ENCODE measurements at regions not wholly inside any gene's neighbourhood (a gene's known extent, or its start where the extent isn't known, plus 50 kb on each side); places are given as distances from the start of the nearest gene placed in this dataset.

DNA sequence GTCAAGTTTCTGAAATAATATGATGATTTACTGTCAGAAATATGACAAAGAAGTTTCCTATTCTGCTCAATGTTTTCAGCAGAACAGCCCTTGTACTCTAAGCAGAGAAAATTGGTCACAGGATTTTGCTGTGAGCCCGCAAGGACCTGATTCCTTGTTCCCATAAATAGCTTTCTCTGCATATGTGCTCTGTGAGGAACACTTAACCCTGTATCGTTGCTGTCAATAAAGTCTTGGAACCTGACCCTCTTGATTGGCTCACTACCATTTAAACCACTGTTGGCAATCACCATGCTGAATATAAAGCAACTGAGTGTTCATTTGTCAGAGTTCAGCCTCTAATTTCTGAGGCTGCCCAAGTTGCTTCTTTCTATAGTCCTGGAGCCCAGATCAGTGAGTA lies 158.2 kb upstream of the NOCT start:
- no peak for DNase-seq

DNA sequence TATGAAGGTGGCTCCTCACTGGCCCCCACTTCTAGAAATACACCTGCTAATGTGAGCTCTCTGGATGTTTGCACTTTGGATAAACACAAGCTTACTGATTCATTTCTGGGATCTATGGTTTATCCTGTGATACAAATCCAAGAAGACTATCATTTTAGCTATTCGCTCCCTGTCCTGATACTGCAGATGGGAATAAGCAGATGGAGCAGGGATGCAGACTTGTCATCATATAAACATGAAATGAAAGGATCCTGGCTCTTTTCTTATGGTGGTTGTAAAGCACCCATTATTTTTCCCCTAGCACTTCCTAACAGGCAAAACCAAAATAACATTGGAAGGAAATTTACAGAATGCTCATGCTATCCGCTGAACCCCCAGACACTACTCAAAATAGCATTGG lies 162.9 kb upstream of the NOCT start:
- no peak for DNase-seq

DNA sequence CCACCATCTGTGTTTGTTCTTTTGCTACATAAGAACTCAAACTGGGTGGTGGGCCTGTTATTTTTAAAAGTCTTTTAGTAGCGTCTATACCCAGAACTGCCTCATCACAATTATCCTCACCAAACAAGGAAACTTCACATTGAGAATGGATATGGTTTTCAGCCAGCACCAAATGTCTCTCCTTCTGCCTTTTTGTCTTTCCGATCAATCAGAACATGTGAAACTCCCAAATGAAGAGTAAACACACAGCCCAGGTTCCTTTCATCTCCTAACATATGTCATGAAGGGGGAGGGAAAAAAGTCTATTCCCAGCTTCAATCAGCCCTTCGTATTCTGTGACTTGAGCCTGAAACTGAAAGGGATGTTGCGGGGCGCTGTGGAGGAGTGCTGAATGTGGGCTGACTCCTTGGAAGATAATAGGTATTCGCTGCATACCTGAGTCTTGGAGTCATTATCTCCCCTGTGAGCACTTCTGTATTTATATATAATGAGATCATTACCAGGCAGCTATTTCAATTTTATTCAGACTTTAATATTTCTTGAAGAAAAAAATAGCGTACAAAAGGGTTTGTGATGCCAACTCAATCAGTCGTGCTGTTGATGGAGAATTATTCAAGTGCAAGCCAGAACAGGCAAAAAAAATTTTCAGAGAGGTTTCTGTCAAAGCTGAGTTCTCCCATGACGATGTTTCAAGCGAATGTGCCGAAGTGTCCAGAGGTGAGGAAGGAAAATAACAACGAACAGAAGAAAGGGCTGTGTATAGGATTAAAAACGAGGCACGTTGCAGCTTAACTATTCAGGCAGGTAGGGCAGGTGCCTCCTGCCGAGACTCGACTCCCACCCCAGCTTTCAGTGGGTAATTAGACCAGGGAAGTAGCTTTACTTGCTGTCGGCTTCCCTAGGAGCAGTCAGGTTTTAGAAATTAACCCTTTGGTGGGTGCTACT lies 163.9 kb upstream of the NOCT start:
- DNase-seq: no peak

DNA sequence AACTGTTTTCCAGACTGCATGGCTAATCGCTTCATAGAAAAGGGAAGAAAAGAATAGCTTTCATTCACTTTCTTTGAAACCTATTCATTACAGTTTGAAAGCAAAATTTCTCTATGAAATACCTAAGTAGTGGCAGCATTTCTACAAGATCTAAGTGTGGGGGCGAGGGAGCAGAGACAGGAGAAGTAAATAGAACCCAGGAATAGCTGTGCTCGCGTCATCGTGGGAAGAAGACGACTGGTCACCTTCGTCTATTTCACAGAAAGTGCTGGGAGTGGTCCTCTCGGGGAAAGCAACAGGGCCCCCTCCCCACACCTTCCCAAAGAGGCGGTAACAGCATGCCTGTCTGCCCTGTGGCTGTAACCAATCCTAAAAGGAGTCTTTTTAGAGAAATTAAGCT lies 169.9 kb upstream of the NOCT start:
- DNase-seq: no peak

DNA sequence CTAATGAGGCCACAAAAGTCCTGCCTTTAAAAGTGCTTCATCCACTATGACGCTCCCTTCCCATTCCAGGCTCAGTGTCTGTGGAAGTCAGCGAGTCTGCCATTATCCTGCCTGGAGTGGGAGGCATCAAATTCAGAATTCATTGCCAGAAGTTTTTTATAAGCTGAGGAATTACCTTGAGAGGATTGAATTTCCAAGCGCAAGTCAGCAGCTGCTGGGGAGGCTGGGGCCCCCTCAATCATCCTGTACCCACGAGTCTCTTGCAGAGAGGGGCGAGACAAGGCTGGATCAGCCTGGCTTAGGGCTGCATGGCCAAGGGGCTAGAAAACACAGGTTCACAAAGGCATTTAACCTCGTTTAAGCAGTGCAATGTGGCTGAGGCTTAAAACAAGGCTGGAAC lies 170.5 kb upstream of the NOCT start:
- DNase-seq: no peak

DNA sequence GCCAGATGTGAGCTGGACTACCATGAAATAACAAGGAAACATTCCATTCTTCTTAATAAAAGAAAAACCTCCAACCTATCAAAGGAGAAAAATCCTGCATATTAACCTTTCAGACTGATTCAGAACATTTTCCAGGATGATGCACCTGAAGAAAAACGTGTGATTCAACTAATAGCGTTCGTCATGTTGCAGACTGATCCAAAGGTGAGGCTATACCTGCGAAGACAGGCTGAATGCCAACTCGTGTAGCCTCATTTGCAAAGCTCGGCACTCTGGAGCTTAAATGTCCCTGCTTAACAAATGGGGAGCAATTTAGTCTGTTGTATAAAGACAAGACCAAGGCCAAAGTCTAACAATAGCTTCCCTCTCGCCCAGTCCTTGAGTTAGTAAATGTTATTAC lies 172.0 kb upstream of the NOCT start:
- DNase-seq: no peak

DNA sequence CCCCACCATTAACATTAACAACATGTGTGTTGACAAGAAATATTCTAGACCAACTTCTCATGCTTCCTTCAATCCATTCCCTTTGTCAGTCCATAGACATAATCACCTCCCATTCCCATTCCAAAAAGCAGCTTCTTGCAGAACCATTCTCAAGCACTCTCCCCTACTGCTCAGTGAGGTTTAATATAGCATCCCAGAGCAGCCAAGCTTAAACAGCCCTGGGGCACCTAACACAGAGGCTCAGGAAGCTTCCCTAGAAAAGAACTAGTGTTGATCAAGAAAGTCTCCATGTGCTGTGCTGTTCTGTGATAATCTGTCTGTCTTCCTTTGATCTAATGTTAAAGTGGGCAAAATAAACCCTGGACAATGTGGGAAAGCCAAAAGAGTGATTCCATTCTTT lies 174.2 kb upstream of the NOCT start:
- DNase-seq: no peak

DNA sequence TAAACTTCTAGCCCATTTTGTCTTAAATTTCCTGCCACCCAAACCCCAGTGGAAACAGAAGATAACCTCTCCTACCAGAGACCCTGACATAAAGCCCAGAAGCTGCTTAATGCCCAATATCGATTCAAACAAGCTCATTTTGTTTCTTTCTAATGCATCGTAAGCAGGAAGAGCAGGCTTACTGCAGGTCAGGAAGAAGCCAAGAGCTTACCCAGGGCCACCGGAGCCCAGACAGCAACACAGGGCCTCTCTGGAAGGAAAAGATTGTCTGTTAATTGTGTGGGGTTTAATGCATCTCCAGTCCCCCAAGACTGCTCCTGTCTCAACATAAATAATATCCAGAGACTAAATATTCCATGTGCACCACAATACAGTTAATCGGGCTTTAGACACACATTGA lies 177.3 kb upstream of the NOCT start:
- DNase-seq: no peak

DNA sequence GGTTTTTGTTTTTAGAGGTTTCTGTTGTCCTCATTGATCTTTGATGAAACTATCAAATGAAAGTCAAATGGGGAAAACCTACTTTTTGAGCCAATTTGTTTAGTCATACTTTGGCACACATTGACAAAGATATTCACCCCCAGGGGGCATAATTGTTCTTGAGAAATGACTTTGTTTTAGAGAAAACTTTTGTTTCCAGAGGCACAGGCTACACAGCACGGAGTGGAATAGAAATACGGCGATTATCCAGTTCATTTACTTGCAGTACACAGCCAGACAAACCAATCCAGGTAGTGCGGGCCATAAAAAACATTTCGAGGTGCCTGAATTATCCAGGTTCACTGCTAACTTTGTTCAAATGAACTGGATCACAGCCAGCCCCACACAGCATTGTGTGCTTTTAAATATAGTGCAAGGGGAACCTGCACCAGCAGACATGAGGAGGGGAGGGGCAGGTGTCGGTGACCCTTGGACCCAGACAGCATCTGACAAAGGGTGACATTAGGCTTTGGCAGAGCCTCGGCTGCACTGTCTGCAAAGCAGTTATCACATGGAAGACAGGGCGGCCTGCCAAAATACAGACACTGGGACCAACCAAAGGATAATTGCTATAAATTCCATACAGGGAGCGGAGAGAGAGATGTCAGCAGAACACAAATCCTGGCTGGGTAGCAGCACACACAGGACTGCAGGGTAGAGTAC lies 179.6 kb upstream of the NOCT start:
- peak; percentile 24 for DNase-seq

DNA sequence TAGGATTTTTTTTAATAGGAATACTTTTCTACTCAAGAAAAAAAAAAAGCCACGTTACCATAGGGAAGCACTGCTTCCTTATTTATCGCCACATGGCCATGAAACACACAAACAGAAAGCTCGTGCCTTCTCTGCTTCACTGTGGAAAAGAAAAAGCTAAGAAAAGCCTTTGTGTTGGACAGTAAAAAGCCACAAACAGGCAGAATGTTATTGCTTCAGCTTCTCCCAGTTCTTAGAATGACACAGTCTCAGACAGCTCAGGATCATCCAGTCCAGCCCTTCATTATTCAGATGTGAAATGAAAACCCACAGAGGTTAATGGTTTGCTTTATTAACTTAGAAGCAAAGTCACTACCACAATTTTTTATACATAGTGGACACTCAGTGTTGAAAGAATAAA lies 181.6 kb upstream of the NOCT start:
- no peak for DNase-seq

DNA sequence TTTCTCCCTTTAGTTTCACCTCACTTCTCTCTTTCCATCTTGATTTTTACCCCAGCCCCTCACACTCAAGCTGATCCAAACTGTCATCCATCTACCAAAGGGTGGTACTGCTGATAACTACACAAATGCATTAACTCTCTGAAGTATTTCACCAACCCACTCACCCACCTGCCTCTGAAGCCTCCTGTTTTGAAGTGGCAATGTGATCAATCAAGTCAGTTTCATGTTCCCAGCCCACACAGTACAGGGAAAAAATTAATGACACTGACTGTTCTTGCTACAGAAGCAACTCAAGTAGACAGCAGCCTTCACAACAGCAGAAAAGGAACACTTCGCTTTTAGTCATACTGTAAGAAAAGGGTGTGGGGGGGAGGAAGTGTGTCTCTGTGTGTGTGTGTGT lies 183.0 kb upstream of the NOCT start:
- no peak for DNase-seq

DNA sequence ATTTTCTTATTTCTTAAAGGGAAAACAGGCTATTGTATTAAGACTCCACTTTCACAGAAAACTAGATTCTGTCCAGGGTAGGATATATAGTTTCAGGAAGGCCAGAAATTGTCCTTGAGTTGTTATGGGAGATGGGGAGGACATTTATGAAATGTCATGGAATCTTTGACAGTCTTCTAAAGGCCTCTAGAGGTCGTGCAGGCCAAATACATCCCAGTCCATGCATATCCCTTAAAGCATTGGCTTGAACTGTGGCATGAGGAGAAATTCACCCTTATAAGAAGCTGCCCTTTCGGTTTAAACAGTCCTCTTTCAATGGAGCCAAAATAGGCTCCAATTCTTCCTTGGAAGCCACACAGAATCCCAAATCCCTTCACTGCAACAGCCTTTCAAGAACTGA lies 183.6 kb upstream of the NOCT start:
- DNase-seq: no peak

DNA sequence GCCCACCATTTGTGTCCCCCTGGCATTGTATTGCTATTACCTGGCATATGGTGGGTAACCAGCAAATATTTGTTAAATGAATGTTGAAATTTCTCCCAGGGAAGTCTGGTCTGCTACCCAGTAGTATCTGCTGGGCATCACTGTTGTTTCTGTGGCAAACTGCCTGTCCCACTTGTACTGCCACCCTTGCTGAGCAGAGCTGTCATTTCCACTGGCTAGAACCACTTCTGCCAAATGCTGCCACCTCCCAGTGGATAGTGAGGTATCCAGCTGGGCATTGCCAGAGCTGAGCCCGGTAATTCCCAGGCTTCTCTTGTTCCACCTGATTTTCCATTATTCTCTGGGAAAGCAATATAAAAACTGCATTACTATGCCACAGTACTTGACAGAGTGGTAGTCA lies 186.7 kb upstream of the NOCT start:
- no peak for DNase-seq

DNA sequence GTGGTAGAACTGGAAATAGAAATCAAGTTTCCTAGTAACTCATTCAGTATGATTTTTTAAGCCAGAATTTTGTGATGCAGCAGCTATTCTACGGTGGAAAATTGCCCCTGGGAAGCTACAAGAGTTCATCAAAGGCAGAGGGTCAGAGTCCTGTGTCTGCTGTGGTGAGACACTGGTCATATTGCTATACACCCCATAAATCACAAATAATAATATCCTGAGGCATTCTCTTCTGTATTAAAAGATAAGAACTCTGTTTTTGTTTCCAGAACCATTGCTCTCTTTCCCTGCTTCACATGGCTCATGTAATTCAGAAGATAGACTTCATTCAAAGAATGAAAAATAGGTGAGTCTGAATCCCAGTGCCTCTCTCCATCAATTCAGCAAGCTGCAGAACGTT lies 188.8 kb upstream of the NOCT start:
- no peak for DNase-seq

DNA sequence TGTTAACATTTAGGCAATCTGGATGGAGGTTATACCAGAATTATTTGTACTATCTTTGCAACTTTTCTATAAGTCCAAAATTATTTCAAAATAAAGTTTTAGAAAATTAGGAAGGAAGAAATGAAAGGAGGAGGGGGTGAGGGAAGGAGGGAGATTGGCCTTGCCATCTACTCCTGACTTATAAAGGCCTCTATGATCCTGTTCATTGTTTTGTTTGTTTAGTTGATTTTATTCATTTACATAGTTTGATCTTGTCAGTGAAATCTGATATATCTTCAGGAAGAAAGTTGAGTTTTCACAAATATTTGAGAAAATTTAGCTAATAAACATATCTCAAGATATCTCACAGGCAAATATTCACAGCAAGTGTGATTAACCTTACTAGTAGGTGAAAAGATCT lies 189.3 kb upstream of the NOCT start:
- no peak for DNase-seq

DNA sequence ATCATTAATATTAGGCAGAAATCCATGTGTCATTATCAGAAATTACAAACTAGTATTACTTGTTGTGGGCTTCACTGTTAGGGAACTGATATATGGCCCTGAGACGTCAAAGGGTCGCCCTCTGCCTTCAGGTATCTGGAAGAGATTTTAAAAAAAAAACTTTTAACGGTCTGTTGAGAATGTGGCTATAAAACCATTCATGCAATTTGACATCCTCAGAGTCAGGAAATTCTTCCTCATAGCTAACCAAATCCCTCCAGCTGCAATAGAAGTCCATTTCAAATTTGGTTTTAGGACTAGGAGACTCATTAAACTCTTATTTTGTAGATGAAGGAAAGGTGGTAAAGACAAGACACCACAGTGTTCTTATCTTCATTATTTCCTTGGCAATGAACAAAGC lies 194.2 kb upstream of the NOCT start:
- no peak for DNase-seq

DNA sequence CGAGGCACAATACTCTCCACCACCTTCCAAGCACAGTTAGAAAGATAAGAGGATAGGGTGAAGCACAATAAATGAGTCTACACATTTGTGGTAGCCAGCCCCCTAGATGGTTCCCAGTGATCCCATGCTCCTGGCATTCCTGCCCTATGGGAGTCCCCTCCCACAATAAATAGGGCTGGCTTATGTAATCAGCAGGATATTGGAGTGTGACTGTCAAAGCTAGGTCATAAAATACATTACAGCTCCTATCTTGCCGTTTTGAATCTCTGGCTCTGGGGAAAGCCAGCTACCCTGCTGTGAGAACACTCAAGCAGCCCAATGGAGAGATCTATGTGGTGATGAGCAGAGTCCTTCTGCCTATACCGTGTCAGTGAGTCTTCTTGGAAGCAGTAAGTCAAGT lies 198.7 kb upstream of the NOCT start:
- no peak for DNase-seq

DNA sequence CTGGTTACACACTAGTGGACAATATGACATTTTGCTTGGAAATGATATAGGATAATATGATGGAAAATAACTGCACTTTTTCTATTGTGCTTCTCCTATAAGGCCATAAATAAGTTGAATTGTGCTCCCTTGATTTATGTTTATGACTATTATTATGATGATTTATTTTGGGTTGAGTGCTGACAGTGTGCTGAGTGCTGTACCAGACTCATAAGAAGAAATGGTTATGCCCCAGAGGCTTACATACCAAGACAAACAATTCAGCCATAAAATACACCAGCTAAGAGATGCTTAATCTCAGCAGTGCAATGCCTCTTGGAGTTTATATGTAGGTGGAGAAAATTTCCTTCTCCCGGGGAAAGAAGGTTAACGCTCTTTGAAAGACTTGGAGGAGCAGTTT lies 199.8 kb upstream of the NOCT start:
- DNase-seq: peak; percentile 6

DNA sequence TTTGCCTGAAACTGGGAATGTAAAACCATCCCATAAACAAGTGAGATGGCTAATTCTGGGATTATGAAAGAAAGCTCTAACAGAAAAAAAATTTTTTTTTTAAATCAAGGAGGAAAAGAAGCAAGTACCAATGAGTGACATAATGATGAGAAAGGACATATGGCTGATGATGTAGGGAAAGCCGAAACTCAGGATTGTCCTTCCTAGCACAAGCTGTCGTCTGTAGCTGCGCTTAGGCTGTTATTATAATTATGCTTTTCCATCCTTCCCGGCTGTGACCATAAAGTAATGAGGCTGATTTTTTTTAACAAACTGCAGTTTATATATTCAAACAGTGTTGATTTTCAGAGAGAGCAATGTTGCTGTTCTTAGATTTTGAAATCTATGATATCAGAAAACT lies 209.8 kb upstream of the NOCT start:
- DNase-seq: no peak

DNA sequence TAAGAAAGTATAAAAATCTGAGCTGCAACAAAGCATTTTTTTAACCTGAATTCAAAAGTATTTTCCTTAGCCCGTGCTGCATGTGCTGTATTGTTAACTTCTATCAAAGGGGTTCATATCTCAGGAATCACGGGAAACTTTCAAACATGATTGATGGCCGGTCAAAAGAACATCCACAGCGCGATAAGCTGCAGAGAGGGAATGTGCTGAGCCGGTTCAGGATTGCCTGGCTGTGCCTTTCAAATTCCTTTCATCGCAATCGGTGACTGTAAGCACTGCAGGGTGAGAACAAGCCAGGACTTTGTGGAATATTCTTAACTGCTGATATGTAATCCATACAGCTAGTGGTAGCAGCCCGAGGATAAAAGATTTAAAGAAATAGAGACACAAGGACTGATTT lies 210.9 kb upstream of the NOCT start:
- DNase-seq: peak; percentile 23

DNA sequence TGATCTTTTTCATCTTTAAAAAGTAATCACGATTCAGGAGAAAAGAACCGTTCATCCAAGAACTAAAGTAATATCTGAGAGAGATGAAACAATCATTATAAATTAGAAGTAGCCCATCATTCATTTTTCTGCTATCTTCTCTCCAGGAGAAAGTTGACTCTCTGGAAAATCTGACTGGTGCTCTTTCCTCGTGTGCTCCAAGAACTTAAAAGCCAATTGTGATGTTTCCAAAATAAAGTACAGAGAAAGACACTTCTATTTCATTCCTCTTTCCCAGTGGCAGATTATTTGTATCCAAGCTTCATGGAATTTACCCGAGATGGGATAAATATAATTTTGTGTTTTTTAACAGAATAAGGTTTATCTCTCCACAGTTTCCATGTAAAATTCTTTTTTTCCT lies 212.5 kb upstream of the NOCT start:
- DNase-seq: no peak

DNA sequence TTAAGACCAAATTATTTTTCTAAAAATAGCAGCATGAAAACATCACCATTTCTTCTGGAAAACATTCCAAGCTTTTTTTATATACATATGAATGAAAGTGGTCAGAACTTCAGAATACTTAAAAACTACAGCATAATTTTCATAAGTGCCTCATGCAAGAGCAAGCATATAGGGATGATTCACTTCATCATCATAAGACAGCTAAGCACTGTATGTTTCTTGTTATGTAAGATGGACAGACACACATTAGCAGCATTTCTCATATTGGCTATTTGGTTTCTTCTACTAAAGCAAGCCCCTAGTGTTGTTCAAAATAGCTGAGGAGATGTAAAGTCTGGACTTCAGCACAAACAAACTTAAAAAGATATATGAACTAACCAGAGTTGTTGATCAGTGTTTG lies 213.1 kb upstream of the NOCT start:
- DNase-seq: no peak

DNA sequence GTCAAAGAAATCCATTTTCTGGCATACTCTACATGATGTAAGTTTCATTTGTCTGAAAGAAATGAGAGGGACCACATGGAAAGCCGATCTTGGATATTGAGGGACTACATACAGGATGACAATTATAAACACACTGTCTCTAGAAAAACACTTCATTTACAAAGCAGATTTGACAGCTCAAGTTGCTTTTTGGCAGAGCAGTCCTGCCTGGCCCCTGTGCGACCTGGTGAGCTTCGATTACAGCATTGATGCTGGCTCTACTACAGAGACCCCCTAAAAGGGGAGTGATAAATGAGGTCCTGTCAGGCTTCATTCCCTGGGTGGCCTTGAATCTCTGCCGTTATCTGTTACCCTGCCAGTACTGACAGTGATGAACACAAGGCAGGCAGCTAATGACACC lies 215.2 kb upstream of the NOCT start:
- DNase-seq: peak; percentile 16

DNA sequence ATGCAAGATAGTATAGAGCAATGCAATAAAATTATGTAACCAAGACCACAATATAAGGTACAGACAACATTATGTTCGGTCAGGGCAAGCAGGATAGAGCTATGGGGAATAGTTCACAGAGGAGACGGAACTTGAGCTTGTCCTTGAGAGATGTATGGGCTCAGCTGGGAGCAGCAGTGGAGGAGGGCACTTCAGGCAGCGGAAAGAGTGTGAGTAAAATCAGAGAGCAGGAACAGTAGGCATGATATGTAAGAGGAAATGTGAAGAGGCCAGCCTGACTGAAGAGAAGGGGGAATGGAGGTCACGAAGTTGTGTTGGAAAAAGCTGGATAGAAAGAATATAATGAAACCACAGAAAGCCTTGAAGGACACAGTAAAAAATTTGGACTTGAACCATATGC lies 217.2 kb upstream of the NOCT start:
- DNase-seq: no peak
